GM23338 (cell line): ENCODE measurements at regions not wholly inside any gene's neighbourhood (a gene's known extent, or its start where the extent isn't known, plus 50 kb on each side); places are given as distances from the start of the nearest gene placed in this dataset.

Experiments
- ATAC-seq: fragments of 200-7000 bp; cut with Tn5 transposase; 3 replicates; pipeline ENCODE4 v1.9.1; 2020
- DNase-seq: peaks from one replicate; pipeline ENCODE4 v3.0.0-alpha.2; 2015; ENCODE audit warnings: low spot score
- H2AFZ ChIP-seq: fragments of 200-600 bp; sonication (generic); 2 replicates; pipeline ENCODE4 v1.8.0; 2016; ENCODE audit warnings: antibody characterized with exemption, mild to moderate bottlenecking, moderate library complexity
- H3F3A ChIP-seq: fragments of 200-600 bp; sonication (generic); replicated peaks from 2 replicates; pipeline ENCODE4 v1.8.0; 2017; ENCODE audit warnings: antibody characterized with exemption, mixed run types, low read depth
- H3K27ac ChIP-seq: fragments of 200-600 bp; sonication (generic); 2 replicates; pipeline ENCODE4 v1.6.1; 2016; ENCODE audit warnings: low read depth
- H3K27me3 ChIP-seq: fragments of 200-600 bp; sonication (generic); 2 replicates; pipeline ENCODE4 v1.8.0; 2016; ENCODE audit warnings: mild to moderate bottlenecking, mixed run types, moderate library complexity; ENCODE audit not compliant: insufficient read depth
- H3K36me3 ChIP-seq: fragments of 200-600 bp; sonication (generic); 2 replicates; pipeline ENCODE4 v1.8.0; 2016; ENCODE audit warnings: mild to moderate bottlenecking; ENCODE audit not compliant: insufficient read depth
- H3K4me1 ChIP-seq: fragments of 200-600 bp; sonication (generic); 2 replicates; pipeline ENCODE4 v1.8.0; 2016; ENCODE audit warnings: mild to moderate bottlenecking, moderate library complexity; ENCODE audit not compliant: insufficient read depth
- H3K4me2 ChIP-seq: fragments of 200-600 bp; sonication (generic); 2 replicates; pipeline ENCODE4 v1.7.1; 2017; ENCODE audit warnings: mixed run types
- H3K4me3 ChIP-seq: fragments of 200-600 bp; sonication (generic); 2 replicates; pipeline ENCODE4 v1.6.1; 2016; ENCODE audit warnings: mixed run types
- H3K79me2 ChIP-seq: fragments of 200-600 bp; sonication (generic); replicated peaks from 2 replicates; pipeline ENCODE4 v1.8.0; 2017; ENCODE audit warnings: mild to moderate bottlenecking; ENCODE audit not compliant: insufficient read depth
- H3K9me2 ChIP-seq: fragments of 200-600 bp; sonication (generic); 2 replicates; pipeline ENCODE4 v1.8.0; 2017; ENCODE audit not compliant: insufficient read depth
- H4K20me1 ChIP-seq: fragments of 200-600 bp; sonication (generic); replicated peaks from 2 replicates; pipeline ENCODE4 v1.8.0; 2017; ENCODE audit warnings: mild to moderate bottlenecking; ENCODE audit not compliant: insufficient read depth
- H3K27ac Mint-ChIP-seq: 2 replicates; pipeline ENCODE4 v1.8.0; 2020; ENCODE audit warnings: inconsistent platforms, mild to moderate bottlenecking, moderate library complexity, mixed read lengths
- H3K27me3 Mint-ChIP-seq: 3 replicates; pipeline ENCODE4 v1.8.0; 2022; ENCODE audit warnings: low read depth, mild to moderate bottlenecking, moderate library complexity, mixed read lengths, inconsistent platforms; ENCODE audit not compliant: insufficient read depth, poor library complexity
- H3K36me3 Mint-ChIP-seq: 3 replicates; pipeline ENCODE4 v1.8.0; 2021; ENCODE audit warnings: low read depth, mild to moderate bottlenecking, inconsistent platforms, moderate library complexity, mixed read lengths
- H3K4me1 Mint-ChIP-seq: 3 replicates; pipeline ENCODE4 v1.8.0; 2020; ENCODE audit warnings: mild to moderate bottlenecking, inconsistent platforms, mixed read lengths
- H3K4me3 Mint-ChIP-seq: 3 replicates; pipeline ENCODE4 v1.8.0; 2021; ENCODE audit warnings: moderate library complexity, mild to moderate bottlenecking, inconsistent platforms, mixed read lengths
- H3K9me3 Mint-ChIP-seq: 3 replicates; pipeline ENCODE4 v1.8.0; 2020; ENCODE audit warnings: moderate library complexity, mild to moderate bottlenecking, inconsistent platforms, mixed read lengths
- CREB1 ChIP-seq: fragments of 250-450 bp; sonication (Bioruptor Pico); IDR thresholded peaks from 2 replicates; pipeline ENCODE4 v1.5.0; 2020; ENCODE audit warnings: low read depth, mild to moderate bottlenecking, moderate library complexity
- EZH2 ChIP-seq: fragments of 200-600 bp; sonication (generic); IDR thresholded peaks from one replicate; pipeline ENCODE4 v1.8.0; 2017; ENCODE audit warnings: antibody characterized with exemption, mild to moderate bottlenecking, low read depth; ENCODE audit not compliant: unreplicated experiment
- JUNB ChIP-seq: IDR thresholded peaks from one replicate; pipeline ENCODE4 v1.6.1; 2016; ENCODE audit warnings: antibody characterized with exemption; ENCODE audit not compliant: unreplicated experiment
- NANOG ChIP-seq: IDR thresholded peaks from 2 replicates; pipeline ENCODE4 v1.6.1; 2016; ENCODE audit warnings: antibody characterized with exemption, borderline replicate concordance
- REST ChIP-seq: IDR thresholded peaks from one replicate; pipeline ENCODE4 v1.6.1; 2018; ENCODE audit warnings: antibody characterized with exemption; ENCODE audit not compliant: unreplicated experiment
- ZNF114 ChIP-seq: fragments of 250-450 bp; sonication (Bioruptor Pico); IDR thresholded peaks from 2 replicates; pipeline ENCODE4 v1.5.0; 2020; ENCODE audit warnings: mild to moderate bottlenecking, moderate library complexity
- ZNF331 ChIP-seq: fragments of 250-450 bp; sonication (Bioruptor Pico); IDR thresholded peaks from 2 replicates; pipeline ENCODE4 v1.5.0; 2020; ENCODE audit warnings: low read depth, mild to moderate bottlenecking, moderate library complexity
- TF ChIP-seq, protein P1 (sequence below), 2 experiments: fragments of 200-600 bp in 1 of 2; sonication (generic) in 1 of 2; conservative IDR thresholded peaks; 2 replicates each; pipeline versions ENCODE4 v1.5.1 to v1.6.1; 2016 to 2017; ENCODE audit warnings: antibody characterized with exemption in 2 of 2, low read depth in 2 of 2, mild to moderate bottlenecking in 2 of 2, moderate library complexity in 1 of 2

DNA sequence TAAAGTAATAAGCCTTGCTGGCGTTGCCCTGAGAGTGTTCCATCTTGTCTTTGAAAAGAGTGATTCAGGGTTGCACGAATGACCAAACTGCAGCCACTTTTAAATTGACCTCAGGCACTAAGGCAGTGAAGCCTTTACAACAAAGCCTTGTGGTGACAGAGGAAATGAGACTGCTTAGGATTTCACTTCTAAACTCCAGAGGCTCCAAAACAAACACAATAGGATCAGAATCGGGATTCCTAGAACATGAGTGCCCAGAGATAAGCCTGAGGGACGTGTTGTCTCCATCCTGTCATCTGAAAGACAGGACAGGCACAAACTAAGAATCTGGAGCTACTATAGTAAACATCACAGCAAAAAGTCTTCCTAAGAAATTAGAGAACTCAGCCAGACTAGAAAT, 405.2 kb downstream of the PPARGC1A start:
- DNase-seq (no peak), ATAC-seq (no peak)
- Histone ChIP-seq H3K36me3 (no peaks in the 10 kb centered on the region), H3K9me2 (no peaks in the 10 kb centered on the region; the same call in 1 of the 2 replicates), H3F3A (no peaks in the 10 kb centered on the region), H2AFZ (peak overlapping the region; percentile 60), H3K4me3 (no peak overlapping the region), H3K27ac (no peak overlapping the region), H3K4me2 (no peak overlapping the region), H3K4me1 (no peaks in the 10 kb centered on the region), H3K27me3 (no peaks in the 10 kb centered on the region), H4K20me1 (no peaks in the 10 kb centered on the region), H3K79me2 (no peaks in the 10 kb centered on the region)
- Mint-ChIP-seq H3K36me3 (no peaks in the 10 kb centered on the region), H3K27me3 (no peaks in the 10 kb centered on the region), H3K4me3 (no peak overlapping the region), H3K4me1 (no peaks in the 10 kb centered on the region), H3K9me3 (no peaks in the 10 kb centered on the region), H3K27ac (no peak overlapping the region)
- TF ChIP-seq ZNF114 = no peak
- no peak for TF ChIP-seq REST
- TF ChIP-seq CREB1 (CRISPR knock-in tag) = no peak
- TF ChIP-seq, protein P1, sequence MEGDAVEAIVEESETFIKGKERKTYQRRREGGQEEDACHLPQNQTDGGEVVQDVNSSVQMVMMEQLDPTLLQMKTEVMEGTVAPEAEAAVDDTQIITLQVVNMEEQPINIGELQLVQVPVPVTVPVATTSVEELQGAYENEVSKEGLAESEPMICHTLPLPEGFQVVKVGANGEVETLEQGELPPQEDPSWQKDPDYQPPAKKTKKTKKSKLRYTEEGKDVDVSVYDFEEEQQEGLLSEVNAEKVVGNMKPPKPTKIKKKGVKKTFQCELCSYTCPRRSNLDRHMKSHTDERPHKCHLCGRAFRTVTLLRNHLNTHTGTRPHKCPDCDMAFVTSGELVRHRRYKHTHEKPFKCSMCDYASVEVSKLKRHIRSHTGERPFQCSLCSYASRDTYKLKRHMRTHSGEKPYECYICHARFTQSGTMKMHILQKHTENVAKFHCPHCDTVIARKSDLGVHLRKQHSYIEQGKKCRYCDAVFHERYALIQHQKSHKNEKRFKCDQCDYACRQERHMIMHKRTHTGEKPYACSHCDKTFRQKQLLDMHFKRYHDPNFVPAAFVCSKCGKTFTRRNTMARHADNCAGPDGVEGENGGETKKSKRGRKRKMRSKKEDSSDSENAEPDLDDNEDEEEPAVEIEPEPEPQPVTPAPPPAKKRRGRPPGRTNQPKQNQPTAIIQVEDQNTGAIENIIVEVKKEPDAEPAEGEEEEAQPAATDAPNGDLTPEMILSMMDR (conservative IDR thresholded peaks at IDR 0.05; ENCODE audit: low read depth in 2 of 2) = no peak
- no peak for TF ChIP-seq NANOG
- no peak for TF ChIP-seq JUNB
- no peak for TF ChIP-seq EZH2
- TF ChIP-seq ZNF331 (CRISPR knock-in tag) = no peak

- Histone ChIP-seq H3K27ac (no peak overlapping the region), H3K4me1 (no peaks in the 10 kb centered on the region), H3K4me2 (no peak overlapping the region), H3K36me3 (no peaks in the 10 kb centered on the region), H2AFZ (peak overlapping the region; percentile 19; the same call in 1 of the 2 replicates), H4K20me1 (no peaks in the 10 kb centered on the region), H3K9me2 (peaks cover 3% of the 10 kb centered on the region; the same call in 1 of the 2 replicates), H3F3A (no peaks in the 10 kb centered on the region), H3K4me3 (no peak overlapping the region), H3K79me2 (no peaks in the 10 kb centered on the region), H3K27me3 (no peaks in the 10 kb centered on the region)
- no peaks in the 10 kb centered on the region for H3K27me3 Mint-ChIP-seq
- H3K4me3 Mint-ChIP-seq = no peak overlapping the region
- no peaks in the 10 kb centered on the region for H3K9me3 Mint-ChIP-seq
- H3K27ac Mint-ChIP-seq = no peak overlapping the region
- TF ChIP-seq, protein P1 (conservative IDR thresholded peaks at IDR 0.05; ENCODE audit: low read depth in 2 of 2) = no peak
- no peak for TF ChIP-seq ZNF114
- ATAC-seq (no peak), DNase-seq (no peak)
- no peaks in the 10 kb centered on the region for H3K4me1 Mint-ChIP-seq
- no peaks in the 10 kb centered on the region for H3K36me3 Mint-ChIP-seq
These were observed 406.4 kb downstream of the PPARGC1A start for GRCh38 chr4:23483320-23483960.
